ENCODE measurements at regions not wholly inside any gene's neighbourhood (a gene's known extent, or its start where the extent isn't known, plus 50 kb on each side); places are given as distances from the start of the nearest gene placed in this dataset.

- Histone ChIP-seq H3K4me1 (ENCODE audit: control insufficient read depth in 1 of 2, insufficient read depth in 2 of 2, low read depth in 1 of 2, low read length in 1 of 2) (no peaks in the 10 kb centered on the region), H4K20me1 (ENCODE audit: insufficient read depth) (no peaks in the 10 kb centered on the region), H3K36me3 (replicated peaks in 1 of 2; ENCODE audit: control insufficient read depth in 1 of 2, insufficient read depth in 2 of 2, low read length in 1 of 2) (no peaks in the 10 kb centered on the region), H3F3A (replicated peaks; ENCODE audit: insufficient read depth) (no peaks in the 10 kb centered on the region), H3K4me3 (ENCODE audit: low read depth in 2 of 2, low read length in 1 of 2) (no peak overlapping the region), H2AFZ (ENCODE audit: low read depth) (no peak overlapping the region), H3K4me2 (no peak overlapping the region), H3K27ac (ENCODE audit: low read depth in 2 of 2, low read length in 1 of 2) (no peak overlapping the region), H3K79me2 (ENCODE audit: insufficient read depth) (no peaks in the 10 kb centered on the region), H3K9ac (no peak overlapping the region), H3K9me3 (no peaks in the 10 kb centered on the region), H3K9me2 (no peaks in the 10 kb centered on the region), H3K27me3 (ENCODE audit: insufficient read depth) (no peaks in the 10 kb centered on the region)
- DNase-seq, result no peak
- CTCF ChIA-PET, result no interaction called here
- TF ChIP-seq REST (IDR thresholded peaks at IDR 0.05; ENCODE audit: low read depth, low read length), result no peak
- no peak for TF ChIP-seq TAF1 (IDR thresholded peaks at IDR 0.05; ENCODE audit: borderline replicate concordance, low read depth, low read length)
- no peak for TF ChIP-seq JUND (IDR thresholded peaks at IDR 0.05)
- TF ChIP-seq TCF12 (IDR thresholded peaks at IDR 0.05), result no peak
- TF ChIP-seq FOXM1 (IDR thresholded peaks at IDR 0.05; ENCODE audit: low read depth), result no peak
- TF ChIP-seq POLR2AphosphoS5 (IDR thresholded peaks at IDR 0.05; ENCODE audit: low read depth, low read length), result no peak
- no peak for TF ChIP-seq FOXJ3 (CRISPR knock-in tag; IDR thresholded peaks at IDR 0.05)
- POLR2A ChIA-PET, result no interaction called here
- WGBS (ENCODE audit: low lambda C conversion rate), result 0% methylated on average over 1 of the region's 1 CpG
Observed at GRCh38 chr16:50902457-50902856, 160.6 kb downstream of the CYLD start.

- no peaks in the 10 kb centered on the region for H4K20me1 ChIP-seq (ENCODE audit: insufficient read depth)
- no peaks in the 10 kb centered on the region for H3K9me2 ChIP-seq
- no peak for DNase-seq
- H3K79me2 ChIP-seq (ENCODE audit: insufficient read depth), result no peaks in the 10 kb centered on the region
- no peak overlapping the region for H3K9ac ChIP-seq
- H3K9me3 ChIP-seq, result no peaks in the 10 kb centered on the region
- H3K4me2 ChIP-seq, result no peak overlapping the region
- 6% methylated on average over 2 of the region's 2 CpGs for WGBS (ENCODE audit: low lambda C conversion rate)
- no peaks in the 10 kb centered on the region for H3F3A ChIP-seq (replicated peaks; ENCODE audit: insufficient read depth)
- no peaks in the 10 kb centered on the region for H3K27me3 ChIP-seq (ENCODE audit: insufficient read depth)
- CTCF ChIA-PET, result no interaction called here
- TF ChIP-seq MEF2A (IDR thresholded peaks at IDR 0.05; ENCODE audit: borderline replicate concordance, low read depth) (no peak), GATA2 (CRISPR knock-in tag; IDR thresholded peaks at IDR 0.05) (no peak), PBX3 (IDR thresholded peaks at IDR 0.05) (no peak), FOXJ3 (CRISPR knock-in tag; IDR thresholded peaks at IDR 0.05) (no peak), MXI1 (IDR thresholded peaks at IDR 0.05; ENCODE audit: low read depth, low read length) (no peak), TCF12 (IDR thresholded peaks at IDR 0.05) (no peak), ELF1 (IDR thresholded peaks at IDR 0.05) (no peak), USF1 (IDR thresholded peaks at IDR 0.05; ENCODE audit: borderline replicate concordance, low read depth) (no peak)
- POLR2A ChIA-PET, result no interaction called here
- H2AFZ ChIP-seq (ENCODE audit: low read depth), result no peak overlapping the region
- H3K27ac ChIP-seq (ENCODE audit: low read depth in 2 of 2, low read length in 1 of 2), result no peak overlapping the region
- no peaks in the 10 kb centered on the region for H3K4me1 ChIP-seq (ENCODE audit: control insufficient read depth in 1 of 2, insufficient read depth in 2 of 2, low read depth in 1 of 2, low read length in 1 of 2)
- no peak overlapping the region for H3K4me3 ChIP-seq (ENCODE audit: low read depth in 2 of 2, low read length in 1 of 2)
- H3K36me3 ChIP-seq (replicated peaks in 1 of 2; ENCODE audit: control insufficient read depth in 1 of 2, insufficient read depth in 2 of 2, low read length in 1 of 2), result no peaks in the 10 kb centered on the region
Observed at GRCh38 chr16:50901062-50901461, 159.2 kb downstream of the CYLD start.

All from SK-N-SH (cell line).